HEK293T (cell line): ENCODE measurements at regions not wholly inside any gene's neighbourhood (a gene's known extent, or its start where the extent isn't known, plus 50 kb on each side); places are given as distances from the start of the nearest gene placed in this dataset.

Experiments
- CTCF ChIA-PET: fragments of 350-600 bp; formaldehyde crosslinking; extraction: SDS; loops from one replicate; lab custom pipeline; 2021; ENCODE audit warnings: antibody characterized with exemption, inconsistent platforms; lab: Yijun Ruan, JAX
- POLR2A ChIA-PET: fragments of 350-600 bp; formaldehyde crosslinking; extraction: SDS; loops from one replicate; lab custom pipeline; 2020; ENCODE audit warnings: antibody characterized with exemption, inconsistent platforms; lab: Yijun Ruan, JAX
- DNase-seq: peaks from one replicate; pipeline ENCODE4 v3.0.0; 2012; ENCODE audit warnings: mixed read lengths; ENCODE audit errors: extremely low spot score
- ARNT ChIP-seq: fragments of 450-650 bp; IDR thresholded peaks from 2 replicates; pipeline ENCODE4 v1.6.1; 2017; ENCODE audit warnings: mild to moderate bottlenecking
- BHLHE40 ChIP-seq: fragments of 450-650 bp; IDR thresholded peaks from 2 replicates; pipeline ENCODE4 v1.6.1; 2016; ENCODE audit warnings: mild to moderate bottlenecking, moderate library complexity, borderline replicate concordance
- CTBP1 ChIP-seq: fragments of 450-650 bp; IDR thresholded peaks from 2 replicates; pipeline ENCODE4 v1.6.1; 2016; ENCODE audit warnings: borderline replicate concordance
- ELF4 ChIP-seq: fragments of 450-650 bp; IDR thresholded peaks from 2 replicates; pipeline ENCODE4 v1.6.1; 2017; ENCODE audit warnings: antibody characterized with exemption
- FOXA1 ChIP-seq: fragments of 450-650 bp; IDR thresholded peaks from 2 replicates; pipeline ENCODE4 v1.6.1; 2016; ENCODE audit warnings: mild to moderate bottlenecking
- FOXK2 ChIP-seq: fragments of 450-650 bp; IDR thresholded peaks from 2 replicates; pipeline ENCODE4 v1.6.1; 2016; ENCODE audit warnings: mild to moderate bottlenecking
- FOXM1 ChIP-seq: fragments of 450-650 bp; IDR thresholded peaks from 2 replicates; pipeline ENCODE4 v1.6.1; 2017; ENCODE audit warnings: mild to moderate bottlenecking, borderline replicate concordance
- HDGF ChIP-seq: fragments of 450-650 bp; IDR thresholded peaks from 2 replicates; pipeline ENCODE4 v1.6.1; 2017; ENCODE audit warnings: antibody characterized with exemption, borderline replicate concordance
- L3MBTL2 ChIP-seq: fragments of 450-650 bp; conservative IDR thresholded peaks from 2 replicates; pipeline ENCODE4 v1.6.1; 2016; ENCODE audit warnings: mild to moderate bottlenecking
- LEF1 ChIP-seq: fragments of 450-650 bp; IDR thresholded peaks from 2 replicates; pipeline ENCODE4 v1.6.1; 2017; ENCODE audit warnings: mild to moderate bottlenecking, borderline replicate concordance
- NFRKB ChIP-seq: fragments of 450-650 bp; IDR thresholded peaks from 2 replicates; pipeline ENCODE4 v1.6.1; 2016; ENCODE audit warnings: mild to moderate bottlenecking, moderate library complexity
- SP1 ChIP-seq: fragments of 450-650 bp; IDR thresholded peaks from 2 replicates; pipeline ENCODE4 v1.6.1; 2017
- SUZ12 ChIP-seq: fragments of 450-650 bp; IDR thresholded peaks from 2 replicates; pipeline ENCODE4 v1.6.1; 2016; ENCODE audit warnings: mild to moderate bottlenecking
- TARDBP ChIP-seq: fragments of 450-650 bp; IDR thresholded peaks from 2 replicates; pipeline ENCODE4 v1.6.1; 2016
- ZNF384 ChIP-seq: fragments of 450-650 bp; IDR thresholded peaks from 2 replicates; pipeline ENCODE4 v1.6.1; 2016
- TF ChIP-seq, protein P1 (sequence below): fragments of 450-650 bp; IDR thresholded peaks from 2 replicates; pipeline ENCODE4 v1.6.1; 2016

DNA sequence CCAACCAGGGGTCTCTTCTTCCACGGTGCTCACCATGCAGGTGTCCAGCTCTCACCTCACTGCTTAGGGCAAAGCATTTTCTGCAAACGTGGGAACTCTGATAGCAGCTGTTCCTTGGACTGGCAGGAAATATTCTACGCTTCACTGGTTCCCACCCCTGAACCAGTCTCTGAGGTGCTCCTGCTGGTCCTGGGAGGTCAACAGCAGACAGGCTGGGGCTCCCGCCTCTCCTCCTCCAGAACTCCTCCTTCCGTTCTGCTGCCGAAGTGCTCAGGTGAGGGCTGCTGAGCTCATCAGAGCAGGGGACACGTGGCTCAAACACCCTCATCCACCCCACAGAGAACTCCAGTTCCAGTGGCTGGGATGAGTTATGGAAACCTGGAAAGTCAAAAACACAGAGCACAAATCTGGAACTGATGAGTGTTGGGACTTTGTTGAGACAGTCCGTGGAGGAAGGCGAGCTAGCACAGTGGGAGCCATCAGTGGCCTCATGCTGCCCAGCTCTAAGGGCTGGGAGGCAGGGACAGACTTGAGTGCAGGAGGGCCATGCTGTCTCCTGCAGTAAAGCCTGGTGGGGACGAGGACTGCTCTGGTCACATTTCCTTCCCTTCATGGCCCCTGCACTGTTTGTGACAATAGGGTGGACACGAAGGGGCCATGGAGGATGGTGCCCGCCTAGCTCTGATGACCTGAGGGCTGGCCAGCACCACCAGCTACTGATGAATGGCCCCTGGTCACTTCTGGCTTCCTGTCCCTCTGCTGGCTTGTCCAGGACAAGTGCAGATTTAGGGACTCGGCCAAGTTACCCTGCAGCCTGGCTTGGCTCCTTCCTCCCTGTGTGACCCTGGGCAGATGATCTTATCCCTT is 137.8 kb downstream of the KLF13 start:
- TF ChIP-seq ELF4 (no peak), ZNF384 (no peak), HDGF (no peak), FOXA1 (no peak), FOXM1 (no peak), LEF1 (no peak), SUZ12 (no peak), ARNT (no peak), NFRKB (no peak), SP1 (no peak), TARDBP (no peak)
- TF ChIP-seq, protein P1, sequence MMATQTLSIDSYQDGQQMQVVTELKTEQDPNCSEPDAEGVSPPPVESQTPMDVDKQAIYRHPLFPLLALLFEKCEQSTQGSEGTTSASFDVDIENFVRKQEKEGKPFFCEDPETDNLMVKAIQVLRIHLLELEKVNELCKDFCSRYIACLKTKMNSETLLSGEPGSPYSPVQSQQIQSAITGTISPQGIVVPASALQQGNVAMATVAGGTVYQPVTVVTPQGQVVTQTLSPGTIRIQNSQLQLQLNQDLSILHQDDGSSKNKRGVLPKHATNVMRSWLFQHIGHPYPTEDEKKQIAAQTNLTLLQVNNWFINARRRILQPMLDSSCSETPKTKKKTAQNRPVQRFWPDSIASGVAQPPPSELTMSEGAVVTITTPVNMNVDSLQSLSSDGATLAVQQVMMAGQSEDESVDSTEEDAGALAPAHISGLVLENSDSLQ: no peak
- no peak for DNase-seq
- ChIA-PET POLR2A (no interaction called here), CTCF (no interaction called here)

DNA sequence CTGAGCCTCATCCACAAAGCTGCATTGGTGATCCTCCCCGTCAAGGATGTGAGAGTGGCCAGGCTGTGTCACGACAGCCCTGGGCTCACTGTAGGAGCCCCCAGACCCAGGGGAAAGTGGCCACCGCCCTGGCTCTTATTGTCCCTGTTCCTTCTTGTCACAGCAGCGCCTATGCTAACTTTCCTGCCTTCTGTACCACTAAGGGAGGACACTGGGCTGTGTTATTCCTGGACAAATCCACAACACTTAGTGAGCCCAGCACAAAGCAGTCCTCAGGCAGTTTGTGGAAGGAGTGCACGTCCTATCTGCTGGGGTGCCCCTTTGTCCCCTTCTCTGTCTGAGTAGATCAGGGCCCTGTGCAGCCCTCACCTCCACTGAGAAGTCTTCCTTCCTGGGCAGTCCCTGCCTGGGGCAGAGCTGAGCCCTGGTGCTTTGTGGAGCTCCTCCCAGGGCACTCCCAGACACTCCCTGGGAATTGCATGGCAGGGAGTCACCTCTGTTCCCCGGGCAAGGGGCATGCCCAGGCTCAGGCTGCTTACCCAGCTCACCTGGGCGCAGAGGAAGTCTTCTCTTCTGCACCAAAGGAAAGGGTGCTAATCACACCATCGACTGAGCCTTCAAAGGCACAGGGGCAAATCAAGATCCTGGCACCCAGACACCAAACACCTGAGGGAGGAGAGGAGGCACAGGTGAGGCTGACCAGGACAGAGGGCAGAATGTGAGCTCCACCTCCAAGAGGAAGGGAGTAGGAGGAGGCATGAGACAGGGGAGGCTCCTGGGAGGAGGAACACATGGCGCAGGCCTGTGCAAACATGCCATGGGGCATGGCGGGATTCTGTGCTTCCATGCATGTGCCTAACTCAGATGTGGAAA is 138.7 kb downstream of the KLF13 start:
- ChIA-PET POLR2A (no interaction called here), CTCF (no interaction called here)
- DNase-seq: no peak
- no peak for TF ChIP-seq NFRKB
- no peak for TF ChIP-seq SUZ12
- TF ChIP-seq LEF1: no peak
- TF ChIP-seq FOXK2: no peak
- TF ChIP-seq TARDBP: no peak
- TF ChIP-seq HDGF: no peak
- TF ChIP-seq CTBP1: no peak
- TF ChIP-seq, protein P1: no peak
- TF ChIP-seq BHLHE40: no peak
- no peak for TF ChIP-seq FOXA1
- no peak for TF ChIP-seq ARNT
- no peak for TF ChIP-seq SP1
- no peak for TF ChIP-seq ZNF384
- TF ChIP-seq ELF4: no peak
- no peak for TF ChIP-seq L3MBTL2
- TF ChIP-seq FOXM1: no peak

DNA sequence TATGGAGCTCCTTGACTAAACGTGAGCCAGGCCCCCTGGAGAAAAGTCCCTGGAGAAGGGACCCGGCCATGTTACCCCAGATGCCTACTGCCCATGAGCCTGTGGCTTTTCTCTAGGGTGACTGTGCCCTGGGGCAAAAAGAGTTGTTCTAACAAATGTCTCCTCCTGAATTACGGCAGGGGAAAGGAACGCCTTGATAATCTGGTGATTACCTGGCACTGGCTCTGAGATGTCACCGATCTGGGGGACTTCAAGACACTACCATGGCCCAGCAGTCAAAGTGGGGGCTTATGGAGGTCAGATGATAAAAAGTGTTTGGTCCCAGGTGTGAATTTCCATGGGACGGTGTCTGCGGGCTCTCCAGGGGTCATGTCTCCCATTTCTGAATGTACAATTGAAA is 140.7 kb downstream of the KLF13 start:
- CTCF ChIA-PET: no interaction called here
- POLR2A ChIA-PET: no interaction called here
- no peak for DNase-seq
- no peak for TF ChIP-seq CTBP1
- no peak for TF ChIP-seq FOXA1
- TF ChIP-seq ELF4: no peak
- no peak for TF ChIP-seq ARNT
- no peak for TF ChIP-seq FOXK2
- no peak for TF ChIP-seq SUZ12
- no peak for TF ChIP-seq L3MBTL2
- no peak for TF ChIP-seq FOXM1
- TF ChIP-seq TARDBP: no peak
- TF ChIP-seq BHLHE40: no peak
- TF ChIP-seq HDGF: no peak
- TF ChIP-seq, protein P1: no peak
- no peak for TF ChIP-seq NFRKB
- TF ChIP-seq LEF1: no peak
- TF ChIP-seq SP1: no peak
- TF ChIP-seq ZNF384: no peak

DNA sequence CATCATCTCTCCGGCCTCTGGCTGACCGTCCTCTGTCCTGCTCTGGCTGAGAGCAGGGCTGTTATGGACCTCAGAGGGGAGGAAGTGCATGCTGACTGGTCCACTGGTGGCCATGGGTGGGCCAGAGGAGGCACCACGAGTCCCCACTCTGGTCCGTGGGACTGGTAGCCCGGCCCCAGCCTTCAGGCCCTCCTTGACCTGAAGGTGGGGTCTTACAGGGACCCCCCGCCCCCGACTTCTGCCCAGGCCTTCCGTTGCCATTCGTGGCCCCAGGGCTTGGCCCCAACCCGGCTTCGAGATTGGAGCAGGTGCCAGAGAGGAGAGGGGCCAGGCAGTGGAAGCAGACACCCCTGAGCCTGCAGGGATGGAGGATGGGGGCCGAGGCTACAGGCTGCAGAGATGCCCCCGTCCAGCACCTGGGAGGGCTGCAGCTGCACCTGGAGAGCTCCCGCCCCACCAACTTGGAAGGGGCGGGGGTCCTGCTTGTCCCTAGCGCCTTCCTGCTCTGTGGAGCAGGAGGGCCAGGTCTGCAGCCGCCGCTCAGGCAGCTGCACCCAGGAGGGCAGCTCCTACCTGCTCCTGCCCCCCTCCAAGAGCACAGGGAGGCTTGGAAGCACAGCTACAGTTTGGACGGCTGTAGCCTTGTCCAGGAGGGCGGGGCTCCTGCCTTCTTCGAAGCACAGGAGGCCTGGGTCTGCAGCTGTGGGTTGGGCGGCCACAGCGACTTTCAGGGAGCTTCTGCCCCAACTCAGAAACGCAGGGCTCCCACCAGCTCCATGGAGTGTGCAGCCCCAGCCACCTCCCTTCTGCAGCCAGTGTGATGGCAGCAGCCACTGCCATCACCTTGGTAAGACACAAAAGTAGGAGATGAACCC is 142.5 kb downstream of the KLF13 start:
- CTCF ChIA-PET: no interaction called here
- TF ChIP-seq, protein P1: no peak
- TF ChIP-seq FOXA1: no peak
- TF ChIP-seq CTBP1: no peak
- TF ChIP-seq BHLHE40: no peak
- no peak for TF ChIP-seq SUZ12
- TF ChIP-seq FOXM1: no peak
- no peak for TF ChIP-seq ARNT
- TF ChIP-seq SP1: no peak
- TF ChIP-seq ZNF384: no peak
- TF ChIP-seq HDGF: no peak
- TF ChIP-seq TARDBP: no peak
- no peak for TF ChIP-seq FOXK2
- TF ChIP-seq L3MBTL2: no peak
- no peak for TF ChIP-seq LEF1
- TF ChIP-seq ELF4: no peak
- DNase-seq: no peak
- POLR2A ChIA-PET: no interaction called here
